Left colon (tissue), 2 donors: ENCODE measurements at regions not wholly inside any gene's neighbourhood (a gene's known extent, or its start where the extent isn't known, plus 50 kb on each side); places are given as distances from the start of the nearest gene placed in this dataset.

ENCODE experiments used
- ATAC-seq: fragments of 200-7000 bp; cut with Tn5 transposase; one replicate; pipeline ENCODE4 v1.9.1; 2020; ENCODE audit warnings: mild to moderate bottlenecking, moderate library complexity
- DNase-seq, 2 donors: peaks; one replicate each; pipeline ENCODE4 v3.0.0-alpha.2; 2020
- intact Hi-C, 2 donors: fragments of 100-400 bp; cut with DNase I in 1 of 2; cut with micrococcal nuclease in 1 of 2; formaldehyde crosslinking; loops; one replicate each; pipeline versions ENCODE4 v1.11.2 to v1.14.0; 2022; cut with DNase I, micrococcal nuclease
- donor health status: DM: no; HTN: no; CAD: no.
- donor health status: DM: yes; HTN: yes; CAD: no.

- intact Hi-C loops, result no loop called here
- no peak for ATAC-seq
- DNase-seq, result no peak
Measured at GRCh38 chr21:35791541-35792325, 268.6 kb downstream of the SETD4 start.

- intact Hi-C loops, result no loop called here
- ATAC-seq (no peak), DNase-seq (no peak)
Measured at GRCh38 chr21:35783721-35784120, 276.6 kb downstream of the SETD4 start.

- ATAC-seq (no peak), DNase-seq (no peak)
- intact Hi-C loops, result no loop called here
Measured at GRCh38 chr21:35782667-35783066, 277.7 kb downstream of the SETD4 start.

GRCh38 chr21:35780983-35781382 lies 279.3 kb downstream of the SETD4 start:
- intact Hi-C loops, result no loop called here
- DNase-seq (no peak), ATAC-seq (no peak)

GRCh38 chr21:35779690-35780570 lies 280.4 kb downstream of the SETD4 start:
- no peak for DNase-seq
- ATAC-seq, result no peak

GRCh38 chr21:35779167-35779566 lies 281.2 kb downstream of the SETD4 start:
- no peak for DNase-seq
- no peak for ATAC-seq
- intact Hi-C loops, result no loop called here

More at GRCh38 chr21:35779690-35780570, 280.4 kb downstream of the SETD4 start:
- intact Hi-C loops, result no loop called here

- no peak for DNase-seq
- intact Hi-C loops, result no loop called here
- ATAC-seq, result no peak
Measured at GRCh38 chr21:35777081-35777480, 283.2 kb downstream of the SETD4 start.

- intact Hi-C loops, result no loop called here
- no peak for ATAC-seq
- DNase-seq, result no peak
Measured at GRCh38 chr21:35775778-35776544, 284.4 kb downstream of the SETD4 start.

- ATAC-seq, result no peak
- intact Hi-C loops, result no loop called here
- DNase-seq, result no peak
Measured at GRCh38 chr21:35770101-35770945, 290.0 kb downstream of the SETD4 start.

- DNase-seq, result no peak
- intact Hi-C loops, result no loop called here
- no peak for ATAC-seq
Measured at GRCh38 chr21:35768187-35768586, 292.1 kb downstream of the SETD4 start.

GRCh38 chr21:35764586-35764985 lies 295.7 kb downstream of the SETD4 start:
- no peak for DNase-seq
- intact Hi-C loops, result no loop called here
- ATAC-seq, result no peak

GRCh38 chr21:35764077-35764476 lies 296.2 kb downstream of the SETD4 start:
- no peak for ATAC-seq
- DNase-seq, result no peak
- intact Hi-C loops, result no loop called here

- ATAC-seq (no peak), DNase-seq (no peak)
- intact Hi-C loops, result no loop called here
Measured at GRCh38 chr21:35754583-35754982, 305.7 kb downstream of the SETD4 start.

GRCh38 chr21:35753308-35753707 lies 307.0 kb downstream of the SETD4 start:
- ATAC-seq (no peak), DNase-seq (no peak)
- intact Hi-C loops, result no loop called here

- ATAC-seq (no peak), DNase-seq (no peak)
- intact Hi-C loops, result no loop called here
Measured at GRCh38 chr21:35751171-35751570, 309.2 kb downstream of the SETD4 start.

GRCh38 chr21:35749904-35750303 lies 310.4 kb downstream of the SETD4 start:
- no peak for DNase-seq
- no peak for ATAC-seq
- intact Hi-C loops, result no loop called here

GRCh38 chr21:35748678-35749314 lies 311.5 kb downstream of the SETD4 start:
- DNase-seq, result no peak

GRCh38 chr21:35743571-35743970 lies 316.8 kb downstream of the SETD4 start:
- intact Hi-C loops, result no loop called here
- DNase-seq (no peak), ATAC-seq (no peak)

More at GRCh38 chr21:35748678-35749314, 311.5 kb downstream of the SETD4 start:
- no peak for ATAC-seq
- intact Hi-C loops, result no loop called here
